AG10803 (cell line): ENCODE measurements at regions not wholly inside any gene's neighbourhood (a gene's known extent, or its start where the extent isn't known, plus 50 kb on each side); places are given as distances from the start of the nearest gene placed in this dataset.

Experiments used
- DNase-seq: peaks from one replicate; pipeline ENCODE4 v3.0.0; 2010; ENCODE audit warnings: low read depth
- H3K4me3 ChIP-seq: 2 replicates; pipeline ENCODE4 v1.5.1; 2011; ENCODE audit warnings: mild to moderate bottlenecking, low read length, control low read depth
- TF ChIP-seq, protein P1 (sequence below): conservative IDR thresholded peaks from 2 replicates; pipeline ENCODE4 v1.5.1; 2011; ENCODE audit warnings: mild to moderate bottlenecking, low read length, control low read depth, inconsistent platforms

DNA sequence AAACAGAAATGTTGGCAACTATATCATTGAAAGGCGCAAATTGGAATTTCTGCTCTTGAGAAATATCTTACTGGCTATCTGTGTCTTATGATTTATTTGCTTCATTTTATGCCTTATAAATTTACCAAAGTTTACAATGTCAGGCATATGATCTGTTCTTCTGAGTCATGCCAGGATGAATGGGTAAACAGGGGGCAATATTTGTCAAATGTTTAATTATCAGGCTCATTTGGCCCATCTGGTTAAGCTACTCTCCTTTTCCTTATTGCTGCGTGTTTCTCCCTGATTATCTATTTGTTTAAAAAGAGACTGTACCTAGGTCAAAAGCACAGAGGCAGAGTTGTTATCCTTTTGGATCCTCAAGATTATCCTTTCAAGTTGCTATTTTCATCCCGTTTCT is 903.8 kb upstream of the PCDH10 start:
- DNase-seq, result no peak
- H3K4me3 ChIP-seq, result no peak overlapping the region
- TF ChIP-seq, protein P1, sequence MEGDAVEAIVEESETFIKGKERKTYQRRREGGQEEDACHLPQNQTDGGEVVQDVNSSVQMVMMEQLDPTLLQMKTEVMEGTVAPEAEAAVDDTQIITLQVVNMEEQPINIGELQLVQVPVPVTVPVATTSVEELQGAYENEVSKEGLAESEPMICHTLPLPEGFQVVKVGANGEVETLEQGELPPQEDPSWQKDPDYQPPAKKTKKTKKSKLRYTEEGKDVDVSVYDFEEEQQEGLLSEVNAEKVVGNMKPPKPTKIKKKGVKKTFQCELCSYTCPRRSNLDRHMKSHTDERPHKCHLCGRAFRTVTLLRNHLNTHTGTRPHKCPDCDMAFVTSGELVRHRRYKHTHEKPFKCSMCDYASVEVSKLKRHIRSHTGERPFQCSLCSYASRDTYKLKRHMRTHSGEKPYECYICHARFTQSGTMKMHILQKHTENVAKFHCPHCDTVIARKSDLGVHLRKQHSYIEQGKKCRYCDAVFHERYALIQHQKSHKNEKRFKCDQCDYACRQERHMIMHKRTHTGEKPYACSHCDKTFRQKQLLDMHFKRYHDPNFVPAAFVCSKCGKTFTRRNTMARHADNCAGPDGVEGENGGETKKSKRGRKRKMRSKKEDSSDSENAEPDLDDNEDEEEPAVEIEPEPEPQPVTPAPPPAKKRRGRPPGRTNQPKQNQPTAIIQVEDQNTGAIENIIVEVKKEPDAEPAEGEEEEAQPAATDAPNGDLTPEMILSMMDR, result no peak

DNA sequence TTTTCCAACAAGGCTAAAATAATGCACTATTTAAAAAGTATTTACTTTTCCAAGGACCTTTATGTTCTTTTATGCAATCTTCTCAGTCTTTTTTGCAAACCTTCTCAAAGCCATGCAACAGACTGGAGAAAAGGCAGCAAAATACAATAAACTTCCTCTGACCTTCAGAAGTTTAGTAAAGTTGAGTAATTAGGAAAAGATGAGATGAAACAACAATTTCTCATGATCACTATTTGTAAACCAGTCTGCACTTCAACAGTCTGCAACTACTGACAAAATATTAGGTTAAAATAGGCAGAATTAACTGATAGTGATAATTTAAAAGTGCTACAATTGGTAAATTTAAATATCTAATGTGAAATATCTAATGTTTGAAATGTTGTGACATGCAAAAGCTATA is 884.9 kb upstream of the PCDH10 start:
- no peak for DNase-seq
- no peak overlapping the region for H3K4me3 ChIP-seq
- TF ChIP-seq, protein P1, result no peak

DNA sequence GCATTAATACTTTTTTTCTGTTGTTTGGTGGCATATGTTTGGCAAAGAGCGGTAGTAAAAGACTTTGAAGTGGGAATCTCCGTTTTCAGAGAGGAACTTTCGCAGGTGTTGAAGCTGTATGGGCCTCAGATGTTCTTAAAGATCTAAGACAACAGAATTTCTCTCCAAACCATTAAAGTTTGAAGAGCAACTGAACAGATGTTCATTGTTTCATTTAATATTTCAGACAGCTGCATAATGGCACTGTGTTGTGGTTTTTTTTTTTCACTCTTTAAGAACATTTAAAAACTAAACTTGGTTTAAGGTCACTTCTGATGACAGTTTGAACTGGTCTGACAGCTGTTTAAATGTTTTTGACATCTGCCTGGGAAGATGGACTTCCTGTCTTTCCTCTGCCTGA is 882.7 kb upstream of the PCDH10 start:
- TF ChIP-seq, protein P1, result no peak
- no peak overlapping the region for H3K4me3 ChIP-seq
- no peak for DNase-seq

DNA sequence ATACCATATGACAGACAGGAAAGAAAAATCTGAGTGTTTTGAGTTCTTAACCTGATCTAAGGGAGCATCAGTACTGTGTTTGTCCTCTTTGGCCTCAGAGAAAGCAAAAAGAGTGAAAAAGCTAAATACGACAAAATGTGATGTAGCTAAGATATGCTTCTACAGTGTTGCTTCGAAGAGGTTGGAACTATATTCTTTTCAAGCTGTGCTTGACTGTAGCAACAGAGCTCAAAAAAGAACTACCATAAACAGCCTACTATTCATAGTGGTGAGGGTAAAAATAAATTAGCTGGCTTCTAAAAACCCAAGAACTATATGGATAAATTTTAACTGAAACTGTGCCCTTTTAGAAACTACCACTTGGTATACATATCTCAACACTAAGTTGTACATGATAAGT is 881.8 kb upstream of the PCDH10 start:
- TF ChIP-seq, protein P1, result no peak
- no peak overlapping the region for H3K4me3 ChIP-seq

DNA sequence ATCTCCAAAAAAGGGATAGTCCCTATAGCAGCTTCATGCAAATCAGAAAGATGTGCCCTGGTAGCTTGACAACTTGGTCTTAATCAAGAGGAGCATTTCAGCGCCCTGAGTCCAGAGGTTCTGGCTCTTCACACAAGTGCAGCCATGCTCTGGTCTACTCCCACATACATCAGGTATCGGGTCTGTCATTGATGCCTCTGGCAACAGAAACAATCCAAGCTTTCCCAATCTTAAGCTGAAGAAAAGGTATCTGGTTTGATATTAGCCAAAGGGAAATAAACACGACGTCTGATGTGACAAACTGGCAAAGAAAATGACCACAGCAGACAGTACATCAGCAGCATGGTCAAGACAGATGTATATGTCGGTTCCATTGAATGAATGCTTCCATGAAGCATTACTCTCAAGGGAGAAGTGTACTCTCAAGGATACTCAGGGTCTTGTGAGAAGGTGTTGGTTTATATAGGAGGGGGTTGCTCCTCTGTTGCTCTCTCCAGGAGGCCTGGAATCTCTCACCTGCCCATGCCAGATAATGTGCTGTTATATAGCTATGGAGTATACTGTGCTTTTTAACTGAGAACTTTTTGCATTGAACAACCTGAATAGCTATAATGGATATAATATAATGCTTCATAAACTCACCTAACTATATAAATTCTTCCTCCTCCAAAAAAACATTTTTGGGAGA is 879.6 kb upstream of the PCDH10 start:
- no peak overlapping the region for H3K4me3 ChIP-seq
- TF ChIP-seq, protein P1, result no peak
- DNase-seq, result no peak

More for the DNA sequence above, 881.8 kb upstream of the PCDH10 start:
- DNase-seq, result no peak

DNA sequence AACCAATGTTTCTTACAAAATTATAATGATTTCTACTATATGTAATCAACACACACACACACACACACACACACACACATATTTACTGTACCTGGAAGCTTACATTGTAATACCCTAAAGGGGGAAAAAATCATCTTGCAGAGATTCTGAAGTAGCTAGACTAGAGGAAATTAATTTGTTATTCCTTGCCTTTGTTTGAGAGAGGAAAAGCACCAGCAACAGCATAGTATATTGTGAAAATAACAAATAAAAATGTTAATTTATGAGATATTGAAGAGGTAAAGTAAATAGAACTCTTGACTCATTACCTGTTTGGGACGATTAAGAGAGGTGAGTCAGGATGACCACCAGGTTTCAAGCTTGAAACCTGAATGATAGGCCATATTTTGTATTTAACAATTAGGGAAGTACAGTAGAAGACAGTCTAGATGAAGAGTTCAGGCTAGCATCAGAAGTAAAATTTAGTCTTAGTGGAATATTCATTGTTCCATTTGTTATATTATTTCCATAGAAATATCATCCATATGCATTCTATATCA is 873.4 kb upstream of the PCDH10 start:
- DNase-seq, result no peak
- H3K4me3 ChIP-seq, result no peak overlapping the region
- TF ChIP-seq, protein P1, result no peak

DNA sequence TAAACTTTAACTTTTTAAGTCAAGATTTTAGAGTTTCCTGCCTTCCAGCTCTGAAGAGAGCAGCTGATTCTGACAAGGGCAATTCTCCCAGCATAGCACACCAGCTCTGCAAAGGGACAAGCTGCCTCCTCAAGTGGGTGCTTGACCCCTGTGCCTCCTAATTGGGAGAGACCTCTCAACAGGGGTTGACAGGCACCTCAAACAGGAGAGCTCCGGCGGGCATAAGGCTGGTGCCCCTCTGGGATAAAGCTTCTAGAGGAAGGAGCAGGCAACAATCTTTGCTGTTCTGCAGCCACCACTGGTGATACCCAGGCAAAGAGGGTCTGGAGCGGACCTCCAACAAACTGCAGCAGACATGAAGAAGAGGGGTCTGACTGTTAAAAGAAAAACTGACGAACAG is 872.9 kb upstream of the PCDH10 start:
- TF ChIP-seq, protein P1, result no peak
- H3K4me3 ChIP-seq, result no peak overlapping the region
- no peak for DNase-seq
